ENCODE measurements at regions not wholly inside any gene's neighbourhood (a gene's known extent, or its start where the extent isn't known, plus 50 kb on each side); places are given as distances from the start of the nearest gene placed in this dataset.
A peak's percentile ranks its signal among the peaks of the same experiment; 100 is the strongest.

GRCh38 chr5:125559296-125559695, 812.9 kb upstream of the ZNF608 start:
- DNase-seq (ENCODE audit: low read depth) = peak; percentile 6

DNA sequence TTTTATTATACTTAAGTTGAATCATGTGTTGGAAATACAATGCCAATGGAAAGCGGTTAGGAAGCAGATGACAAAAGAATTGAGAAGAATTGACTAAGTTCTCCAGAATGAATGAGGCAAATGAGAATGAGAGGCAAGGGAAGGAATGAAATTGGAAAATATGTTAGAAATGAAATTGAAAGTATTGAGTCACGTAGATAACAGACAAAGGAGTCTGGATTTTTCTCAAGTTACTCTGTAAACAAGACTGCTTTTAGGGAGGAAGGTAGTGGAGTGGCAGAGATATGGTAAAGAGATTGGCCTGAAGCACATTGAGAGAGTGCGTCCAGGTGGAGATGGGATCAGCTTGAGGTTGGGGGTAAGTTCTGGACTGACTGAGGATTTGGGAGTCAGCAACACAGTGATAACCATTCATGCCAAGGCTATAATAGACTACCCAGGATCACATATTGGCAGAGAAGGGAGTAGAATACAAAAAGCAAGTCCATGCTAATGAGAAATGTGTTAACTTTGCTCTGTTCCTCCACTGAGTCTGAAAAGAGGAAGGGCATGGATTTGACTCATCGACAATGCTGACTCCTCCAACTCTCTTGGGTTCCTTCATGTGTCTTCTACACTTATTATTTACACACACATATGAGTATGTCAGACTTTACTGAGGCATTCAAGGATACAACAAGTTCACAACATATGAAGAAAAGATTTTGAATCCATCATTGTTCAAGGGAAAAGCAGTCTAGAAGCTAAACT, 814.2 kb upstream of the ZNF608 start:
- no peak for DNase-seq (ENCODE audit: low read depth)

DNA sequence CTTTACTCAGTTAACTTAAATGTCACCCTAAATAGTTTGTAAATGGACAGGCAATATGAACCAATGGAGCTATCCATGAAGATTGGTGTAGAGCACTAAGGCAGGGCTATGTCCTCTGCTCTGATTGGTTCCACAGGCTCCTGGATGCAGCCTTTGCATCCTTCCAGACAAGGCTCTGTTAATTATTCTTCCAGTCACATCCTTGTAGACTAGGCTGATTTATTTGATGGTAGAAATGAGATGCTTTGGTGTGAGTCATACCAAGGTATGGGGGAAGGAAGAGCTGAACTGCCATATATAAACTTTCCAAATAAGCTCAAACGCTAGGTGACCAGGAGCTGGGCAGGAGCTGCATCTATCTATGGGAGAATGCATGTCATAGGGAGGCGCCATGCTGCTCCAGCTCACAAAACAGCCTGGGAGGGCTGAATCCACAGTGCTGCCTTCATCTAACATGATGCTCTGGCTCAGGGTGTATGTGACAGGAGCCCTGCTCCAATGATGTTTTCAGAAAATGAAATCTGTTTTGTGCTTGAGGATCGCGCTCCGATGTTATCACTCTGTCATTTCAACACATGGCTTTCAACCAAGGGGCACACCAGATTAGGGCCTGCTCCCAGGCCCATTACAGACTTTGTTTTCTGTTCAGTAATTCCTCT, 818.0 kb upstream of the ZNF608 start:
- no peak for DNase-seq (ENCODE audit: low read depth)

DNA sequence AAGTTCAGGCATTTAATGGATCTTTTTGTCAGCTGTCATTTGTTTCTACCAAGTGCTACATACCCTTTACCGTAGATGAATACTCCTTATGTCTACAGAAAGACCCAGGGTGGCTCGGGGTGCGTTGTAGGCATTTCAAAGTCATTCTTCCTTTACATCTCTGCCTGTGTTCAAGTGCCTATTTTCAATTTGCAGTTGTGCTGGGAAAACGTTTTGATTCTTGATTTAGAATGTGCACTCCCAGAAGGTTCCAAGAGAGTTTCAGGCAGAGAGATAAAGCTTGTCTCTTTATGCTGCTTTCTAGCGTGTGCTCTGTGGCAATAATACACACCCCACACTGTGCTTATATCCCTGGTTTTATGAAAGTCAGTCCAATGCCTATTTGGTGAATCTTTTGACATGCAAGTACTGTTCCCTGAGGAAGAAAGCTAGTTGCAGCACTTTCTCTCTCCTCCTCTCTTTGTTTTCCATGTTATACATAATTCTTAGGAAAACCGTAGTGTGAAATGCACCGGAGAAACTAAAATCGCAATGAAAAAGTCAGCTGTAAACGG, 828.1 kb upstream of the ZNF608 start:
- no peak for DNase-seq (ENCODE audit: low read depth)

DNA sequence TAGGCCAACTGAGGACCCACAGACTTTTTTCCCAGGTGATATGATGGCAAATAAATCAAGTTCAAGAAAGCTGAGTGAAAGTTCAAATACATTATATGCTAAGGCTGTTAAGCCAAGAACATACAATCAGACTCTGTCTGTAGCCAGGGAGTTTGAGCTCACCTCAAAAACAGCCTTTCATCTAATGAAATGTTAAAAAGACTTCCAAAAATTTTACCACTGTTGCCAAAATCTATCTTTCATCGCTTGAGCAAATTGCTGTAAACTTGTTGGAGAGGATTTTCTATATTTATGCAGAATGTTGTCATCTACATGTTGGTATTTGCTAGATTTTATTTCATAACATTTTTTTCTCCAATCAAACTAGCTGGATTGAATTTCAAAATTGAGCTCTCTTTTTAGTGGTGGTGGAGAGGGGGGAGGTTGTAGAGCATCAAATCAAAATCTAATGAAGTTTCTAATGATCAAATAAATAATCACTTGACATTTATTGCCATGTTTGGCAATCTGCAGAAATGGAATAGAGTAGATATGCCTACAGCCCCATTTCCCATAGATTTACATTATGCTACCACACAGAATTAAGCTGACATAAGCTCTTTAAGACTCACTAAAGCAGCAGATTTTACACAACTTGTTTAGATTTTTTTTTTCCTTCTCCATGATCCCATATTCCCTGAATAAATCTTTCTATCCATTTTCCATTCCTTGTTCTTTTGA, 828.9 kb upstream of the ZNF608 start:
- no peak for DNase-seq (ENCODE audit: low read depth)

GRCh38 chr5:125575891-125576505, 829.6 kb upstream of the ZNF608 start:
- DNase-seq (ENCODE audit: low read depth) = no peak

- no peak for DNase-seq (ENCODE audit: low read depth)
Observed at GRCh38 chr5:125576822-125577221, 830.4 kb upstream of the ZNF608 start.

DNA sequence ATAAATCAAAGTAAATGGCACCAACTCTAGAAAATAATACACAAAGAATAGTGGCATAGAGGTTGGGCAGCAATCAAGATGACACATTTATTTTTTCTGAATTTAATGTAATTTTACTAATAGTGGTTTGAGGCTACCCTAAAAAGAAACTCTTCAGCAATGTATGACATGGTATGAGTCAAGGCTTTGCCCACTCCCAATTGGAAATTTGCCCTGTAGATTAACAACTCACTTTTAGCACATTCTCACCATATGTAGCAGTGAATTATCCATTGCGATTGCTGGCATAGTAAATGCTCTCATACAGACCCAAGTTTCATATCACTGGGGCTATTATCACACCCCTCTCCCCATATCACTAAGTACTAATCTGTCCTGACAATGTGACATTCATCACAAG, 832.1 kb upstream of the ZNF608 start:
- DNase-seq (ENCODE audit: low read depth) = no peak

DNA sequence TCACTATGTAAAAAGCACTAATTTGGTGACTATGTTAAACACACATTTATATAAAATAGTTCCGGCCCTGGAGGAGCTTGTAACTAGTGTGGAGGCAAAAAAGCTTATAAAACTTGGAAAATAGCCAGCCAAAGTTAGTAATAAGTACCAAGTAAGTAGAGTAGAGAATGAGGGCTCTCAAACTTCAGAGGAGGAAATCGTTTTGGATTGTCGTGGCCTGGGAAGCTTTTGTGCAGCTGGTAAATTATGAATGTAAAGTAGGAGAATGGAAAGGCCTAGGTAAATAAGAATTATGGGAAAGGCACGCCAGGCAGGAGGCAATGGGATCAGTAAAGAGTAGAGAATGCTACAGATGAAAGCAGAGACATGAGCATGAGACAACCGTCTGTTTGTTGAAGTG, 832.7 kb upstream of the ZNF608 start:
- DNase-seq (ENCODE audit: low read depth) = no peak

- DNase-seq (ENCODE audit: low read depth) = no peak
Observed at GRCh38 chr5:125581311-125581710, 834.9 kb upstream of the ZNF608 start.

GRCh38 chr5:125582352-125582751, 835.9 kb upstream of the ZNF608 start:
- DNase-seq (ENCODE audit: low read depth) = peak; percentile 43

DNA sequence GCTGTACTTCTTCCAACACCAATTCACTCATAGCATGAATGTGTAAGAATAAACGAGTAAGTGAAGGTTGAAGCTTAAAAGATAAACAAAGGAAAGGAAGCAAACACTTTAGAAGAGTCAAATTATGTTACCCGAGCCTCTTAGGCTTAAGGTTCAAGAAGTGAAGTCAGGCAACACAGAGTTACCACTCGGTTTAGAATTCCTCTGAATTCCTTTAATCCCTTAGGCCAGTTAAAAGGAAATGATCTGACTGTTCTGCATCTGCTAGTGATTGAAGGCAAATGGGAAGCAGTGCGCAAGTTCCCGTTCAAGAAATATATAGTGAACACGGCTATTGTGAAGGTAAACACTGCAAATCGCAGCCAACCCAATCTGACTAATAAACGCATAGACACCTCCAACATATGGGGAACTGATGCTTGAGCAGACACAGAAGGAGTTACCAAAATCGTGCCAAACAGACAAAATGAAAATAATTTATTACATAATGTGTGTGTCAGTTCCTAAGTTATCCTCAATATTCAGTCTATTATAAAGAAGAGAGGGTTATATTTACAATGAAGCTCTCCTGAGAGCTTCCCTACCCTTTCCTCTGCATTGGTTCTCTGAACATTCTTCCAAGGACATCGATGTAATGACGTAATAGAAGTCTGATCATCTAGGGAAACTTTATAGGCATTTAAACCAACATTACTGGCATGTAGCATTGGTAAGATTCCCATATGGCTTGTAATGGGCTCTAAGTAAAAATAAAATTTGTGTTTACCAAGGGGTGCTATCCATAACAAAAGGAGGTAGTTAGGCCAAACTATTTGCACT, 837.1 kb upstream of the ZNF608 start:
- peak; percentile 35 for DNase-seq (ENCODE audit: low read depth)

DNA sequence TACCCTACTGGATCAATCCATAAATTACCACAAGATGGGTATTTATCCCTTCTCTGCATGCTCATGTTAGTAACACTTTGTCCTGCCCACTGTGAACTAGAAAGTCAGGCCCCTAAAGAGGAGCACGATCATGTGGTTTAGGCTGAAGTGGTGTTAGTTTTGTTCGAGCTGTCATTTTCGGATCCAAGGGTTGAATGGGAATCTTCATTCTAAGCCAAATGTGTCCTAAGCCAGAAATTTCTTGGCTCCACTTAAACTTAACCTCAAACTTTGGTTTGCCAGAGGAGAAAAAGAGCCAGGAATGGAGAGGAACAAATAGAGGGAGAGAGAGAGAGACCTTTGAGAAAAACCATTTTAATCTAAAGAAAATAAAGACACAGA, 837.7 kb upstream of the ZNF608 start:
- peak; percentile 24 for DNase-seq (ENCODE audit: low read depth)

GRCh38 chr5:125587631-125588030, 835.6 kb upstream of the GRAMD2B start:
- DNase-seq (ENCODE audit: low read depth) = no peak

GRCh38 chr5:125592856-125593255, 830.4 kb upstream of the GRAMD2B start:
- no peak for DNase-seq (ENCODE audit: low read depth)

- DNase-seq (ENCODE audit: low read depth) = no peak
Observed at GRCh38 chr5:125595095-125595494, 828.1 kb upstream of the GRAMD2B start.

GRCh38 chr5:125595845-125596244, 827.4 kb upstream of the GRAMD2B start:
- no peak for DNase-seq (ENCODE audit: low read depth)

GRCh38 chr5:125597338-125597737, 825.9 kb upstream of the GRAMD2B start:
- no peak for DNase-seq (ENCODE audit: low read depth)

DNA sequence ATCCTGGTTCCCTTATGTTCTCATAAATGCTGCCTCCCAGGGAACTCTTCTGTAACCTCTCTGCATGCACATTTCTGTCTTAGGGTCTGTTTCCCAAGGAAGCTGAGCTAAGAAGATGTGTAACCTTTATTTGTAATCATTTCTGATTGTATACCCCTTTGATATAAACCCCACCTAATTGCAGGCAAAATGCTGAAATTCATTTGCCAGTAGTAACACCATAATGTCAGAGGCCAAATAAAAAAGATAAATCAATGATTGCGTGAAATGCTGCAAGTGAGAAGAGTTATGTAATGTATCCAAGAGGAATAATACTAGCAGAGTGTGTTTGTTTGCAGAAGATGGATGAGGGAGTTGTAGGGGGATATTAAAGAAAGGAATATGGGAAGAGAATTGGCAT, 822.6 kb upstream of the GRAMD2B start:
- DNase-seq (ENCODE audit: low read depth) = no peak

DNA sequence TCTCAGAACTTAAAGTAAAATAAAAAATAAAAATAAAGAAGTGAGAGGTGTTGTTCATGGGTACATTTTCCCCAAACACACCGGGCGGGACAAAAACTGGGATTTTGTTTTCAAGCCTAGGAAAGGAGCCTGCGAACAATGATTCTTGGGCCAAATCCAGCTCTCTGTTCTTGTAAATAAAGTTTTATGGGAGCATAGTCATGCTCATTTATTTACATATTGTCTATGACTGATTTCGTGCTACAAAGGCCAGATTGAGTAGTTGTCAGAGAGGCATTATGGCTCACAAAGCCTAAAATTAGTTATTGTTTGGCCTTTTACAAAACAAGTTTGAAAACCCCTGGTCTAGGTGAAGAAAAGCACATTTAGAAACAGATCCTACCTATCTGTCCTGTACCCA, 821.0 kb upstream of the GRAMD2B start:
- DNase-seq (ENCODE audit: low read depth) = no peak

- DNase-seq (ENCODE audit: low read depth) = no peak
Observed at GRCh38 chr5:125603321-125603720, 819.9 kb upstream of the GRAMD2B start.

DNA sequence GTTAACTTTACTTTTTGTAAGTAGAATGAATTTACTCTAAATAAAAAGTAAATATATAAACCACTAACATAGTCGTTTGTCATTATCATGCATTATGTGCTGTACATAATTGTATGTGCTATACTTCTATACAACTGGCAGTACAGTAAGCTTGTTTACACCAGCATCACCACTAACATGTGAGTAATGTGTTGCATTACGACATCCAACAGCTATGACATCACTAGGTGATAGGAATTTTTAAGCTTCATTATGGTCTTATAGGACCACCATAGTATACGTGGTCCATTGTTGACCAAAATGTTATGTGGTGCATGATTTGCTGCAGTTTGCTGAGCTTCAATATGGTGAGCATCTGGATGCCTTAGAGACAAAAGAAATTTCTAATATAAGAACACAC, 819.1 kb upstream of the GRAMD2B start:
- no peak for DNase-seq (ENCODE audit: low read depth)

Measured in fibroblast of the conjunctiva (primary cell).